ENCODE measurements at regions not wholly inside any gene's neighbourhood (a gene's known extent, or its start where the extent isn't known, plus 50 kb on each side); places are given as distances from the start of the nearest gene placed in this dataset.
"Not testable (repeated sequence)": the region's sequence is repeated elsewhere in the genome, so short reads cannot be mapped to it uniquely, and the experiment has no call there.

GRCh38 chr4:186363038-186363437 is 97.0 kb downstream of the F11 start:
- H2BK15ac ChIP-seq (ENCODE audit: low read depth, low read length); H3K4me1 ChIP-seq (ENCODE audit: control insufficient read depth, insufficient read depth, low read length); H3K18ac ChIP-seq (ENCODE audit: low read depth, low read length); H3K14ac ChIP-seq (replicated peaks; ENCODE audit: low read depth, low read length); H3K9ac ChIP-seq (ENCODE audit: low read depth, low read length); H4K91ac ChIP-seq (ENCODE audit: insufficient read depth, low read depth, low read length); H3K36me3 ChIP-seq (ENCODE audit: control insufficient read depth, insufficient read depth, low read length); H4K5ac ChIP-seq (ENCODE audit: low read depth, low read length); H3K9me3 ChIP-seq (ENCODE audit: control insufficient read depth, insufficient read depth, low read length); POLR2A ChIA-PET (ENCODE audit: unreplicated experiment); H3K4me3 ChIP-seq (ENCODE audit: insufficient read depth, low read depth, low read length); H3K56ac ChIP-seq (ENCODE audit: extremely low read depth, insufficient read depth, low read length); ATAC-seq (ENCODE audit: low read depth); intact Hi-C loops (cut with micrococcal nuclease); H2AK9ac ChIP-seq (replicated peaks; ENCODE audit: low read depth, low read length, poor library complexity); H3K79me1 ChIP-seq (ENCODE audit: low read depth in 1 of 2, low read length in 2 of 2); H2BK120ac ChIP-seq (ENCODE audit: low read depth, low read length); H3K9me1 ChIP-seq (ENCODE audit: insufficient read depth, low read length); dilution Hi-C loops (cut with HindIII; ENCODE audit: low sequenced_read_pairs, unreplicated experiment); in situ Hi-C loops (cut with MboI; ENCODE audit: low sequenced_read_pairs); H3K27me3 ChIP-seq (ENCODE audit: control insufficient read depth, insufficient read depth, low read length); H2BK20ac ChIP-seq (ENCODE audit: low read depth, low read length); H3K4ac ChIP-seq (ENCODE audit: low read depth, low read length); DNase-seq; H2AFZ ChIP-seq (replicated peaks; ENCODE audit: low read length, poor library complexity); CTCF ChIA-PET; H3K4me2 ChIP-seq (ENCODE audit: low read depth, low read length); H4K20me1 ChIP-seq (ENCODE audit: insufficient read depth, low read length); BruUV-seq (replicated peaks); H2BK5ac ChIP-seq (ENCODE audit: low read depth, low read length, poor library complexity, severe bottlenecking); H3K23ac ChIP-seq (ENCODE audit: low read depth, low read length); H3K27ac ChIP-seq (ENCODE audit: insufficient read depth, low read length); H2AK5ac ChIP-seq (ENCODE audit: low read depth, low read length); H4K8ac ChIP-seq (ENCODE audit: low read depth in 2 of 2, low read length in 2 of 2): not testable (repeated sequence)
- WGBS, 2 experiments (ENCODE audit: extremely low coverage in 2 of 2, insufficient read length in 1 of 2), result no CpG with 5 or more reads among the region's 6 CpGs
